RWPE1 (cell line): ENCODE measurements at regions not wholly inside any gene's neighbourhood (a gene's known extent, or its start where the extent isn't known, plus 50 kb on each side); places are given as distances from the start of the nearest gene placed in this dataset.

ENCODE experiments used
- CTCF ChIA-PET: fragments of 350-600 bp; sonication (Branson Sonifier 250); formaldehyde crosslinking; extraction: SDS; loops from one replicate; lab custom pipeline; 2021; lab: Yijun Ruan, JAX
- POLR2A ChIA-PET: fragments of 400-600 bp; formaldehyde crosslinking; extraction: SDS; loops from one replicate; lab custom pipeline; 2020; ENCODE audit warnings: antibody characterized with exemption; ENCODE audit not compliant: low non-redundant PET; lab: Yijun Ruan, JAX
- DNase-seq: peaks from one replicate; pipeline ENCODE4 v3.0.0; 2012; ENCODE audit warnings: low spot score
- H3K27ac ChIP-seq: fragments of 450-650 bp; 2 replicates; pipeline ENCODE4 v1.5.1; 2017
- TF ChIP-seq, protein P1 (sequence below): fragments of 450-650 bp; conservative IDR thresholded peaks from 2 replicates; pipeline ENCODE4 v1.5.1; 2017; ENCODE audit warnings: low read depth, mild to moderate bottlenecking

DNA sequence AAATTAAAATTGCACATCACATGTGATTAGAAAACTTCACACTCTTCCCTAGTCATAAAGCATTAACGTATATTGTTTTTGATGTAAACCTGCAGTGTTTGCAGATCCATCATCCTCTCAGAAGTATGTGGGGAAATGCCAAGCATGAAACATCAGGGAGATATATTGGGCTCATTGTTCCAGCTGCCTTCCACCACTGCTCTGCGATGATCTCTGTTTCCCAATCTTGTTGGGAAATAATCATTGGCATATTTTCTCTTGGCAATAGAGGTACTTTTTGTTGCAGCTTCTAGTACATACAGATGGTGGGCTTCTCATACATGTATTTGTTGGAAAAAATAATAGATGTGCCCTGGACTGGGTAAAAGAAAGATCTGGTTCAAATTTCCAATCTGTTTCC is 466.3 kb upstream of the HS3ST1 start:
- ChIA-PET POLR2A (no interaction called here), CTCF (no interaction called here)
- no peak overlapping the region for H3K27ac ChIP-seq
- DNase-seq: no peak
- TF ChIP-seq, protein P1, sequence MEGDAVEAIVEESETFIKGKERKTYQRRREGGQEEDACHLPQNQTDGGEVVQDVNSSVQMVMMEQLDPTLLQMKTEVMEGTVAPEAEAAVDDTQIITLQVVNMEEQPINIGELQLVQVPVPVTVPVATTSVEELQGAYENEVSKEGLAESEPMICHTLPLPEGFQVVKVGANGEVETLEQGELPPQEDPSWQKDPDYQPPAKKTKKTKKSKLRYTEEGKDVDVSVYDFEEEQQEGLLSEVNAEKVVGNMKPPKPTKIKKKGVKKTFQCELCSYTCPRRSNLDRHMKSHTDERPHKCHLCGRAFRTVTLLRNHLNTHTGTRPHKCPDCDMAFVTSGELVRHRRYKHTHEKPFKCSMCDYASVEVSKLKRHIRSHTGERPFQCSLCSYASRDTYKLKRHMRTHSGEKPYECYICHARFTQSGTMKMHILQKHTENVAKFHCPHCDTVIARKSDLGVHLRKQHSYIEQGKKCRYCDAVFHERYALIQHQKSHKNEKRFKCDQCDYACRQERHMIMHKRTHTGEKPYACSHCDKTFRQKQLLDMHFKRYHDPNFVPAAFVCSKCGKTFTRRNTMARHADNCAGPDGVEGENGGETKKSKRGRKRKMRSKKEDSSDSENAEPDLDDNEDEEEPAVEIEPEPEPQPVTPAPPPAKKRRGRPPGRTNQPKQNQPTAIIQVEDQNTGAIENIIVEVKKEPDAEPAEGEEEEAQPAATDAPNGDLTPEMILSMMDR: no peak

DNA sequence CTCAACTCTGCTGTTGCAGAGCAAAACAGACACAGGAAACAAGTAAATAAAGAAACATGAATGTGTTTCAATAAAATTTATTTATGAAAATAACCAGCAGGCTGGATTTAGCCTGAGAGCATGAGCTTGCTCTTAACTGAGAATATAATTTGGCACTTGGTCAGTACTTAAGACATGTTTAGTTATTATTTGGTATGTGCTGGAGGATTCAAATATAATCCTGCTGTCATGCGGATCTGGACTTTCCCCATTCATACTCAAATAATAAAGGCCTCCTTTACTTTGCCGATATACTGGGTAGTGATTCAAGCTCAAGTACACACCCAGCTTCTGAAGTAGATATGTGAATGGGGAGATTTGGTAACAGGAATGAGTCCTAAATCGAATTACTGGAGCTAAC is 465.5 kb upstream of the HS3ST1 start:
- DNase-seq: no peak
- H3K27ac ChIP-seq: no peak overlapping the region
- TF ChIP-seq, protein P1: no peak
- CTCF ChIA-PET: no interaction called here
- POLR2A ChIA-PET: no interaction called here

DNA sequence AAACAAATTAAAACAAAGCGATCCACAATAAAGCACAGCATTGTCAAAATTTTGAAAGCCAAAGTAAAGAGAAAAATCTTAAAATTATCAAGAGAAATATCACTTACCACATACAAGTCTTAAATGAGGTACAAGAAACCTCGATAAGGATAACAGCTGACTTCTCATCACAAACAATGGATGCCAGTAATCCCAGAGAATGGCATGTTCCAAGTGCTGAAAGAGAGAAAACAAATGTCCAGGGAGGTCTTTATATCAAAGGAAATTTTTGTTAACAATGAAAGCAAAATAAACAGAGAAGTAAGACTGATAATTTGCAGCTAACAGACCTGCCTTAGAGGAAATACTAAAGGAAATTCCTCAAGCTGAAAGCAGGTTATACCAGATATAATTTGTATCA is 460.4 kb upstream of the HS3ST1 start:
- ChIA-PET POLR2A (no interaction called here), CTCF (no interaction called here)
- TF ChIP-seq, protein P1: no peak
- no peak overlapping the region for H3K27ac ChIP-seq
- no peak for DNase-seq

DNA sequence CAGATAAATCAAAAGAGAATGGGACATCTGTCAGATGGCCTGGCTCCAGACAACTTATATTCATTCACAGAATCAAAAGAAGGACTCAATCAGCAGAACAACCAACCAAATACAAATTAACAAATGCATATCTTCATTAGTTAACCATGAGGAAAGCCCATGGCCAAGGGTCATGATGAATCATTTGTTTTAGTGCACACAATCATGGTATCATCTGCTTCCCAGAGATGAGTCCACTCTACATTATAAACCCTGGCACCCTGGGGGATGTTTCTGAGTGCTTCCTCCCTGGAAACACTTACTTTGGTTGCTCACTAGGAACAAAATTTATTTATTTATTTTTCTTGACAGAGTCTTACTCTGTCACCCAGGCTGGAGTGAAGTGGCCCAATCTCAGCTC is 453.3 kb upstream of the HS3ST1 start:
- no peak for DNase-seq
- TF ChIP-seq, protein P1: no peak
- CTCF ChIA-PET: no interaction called here
- no peak overlapping the region for H3K27ac ChIP-seq
- POLR2A ChIA-PET: no interaction called here

DNA sequence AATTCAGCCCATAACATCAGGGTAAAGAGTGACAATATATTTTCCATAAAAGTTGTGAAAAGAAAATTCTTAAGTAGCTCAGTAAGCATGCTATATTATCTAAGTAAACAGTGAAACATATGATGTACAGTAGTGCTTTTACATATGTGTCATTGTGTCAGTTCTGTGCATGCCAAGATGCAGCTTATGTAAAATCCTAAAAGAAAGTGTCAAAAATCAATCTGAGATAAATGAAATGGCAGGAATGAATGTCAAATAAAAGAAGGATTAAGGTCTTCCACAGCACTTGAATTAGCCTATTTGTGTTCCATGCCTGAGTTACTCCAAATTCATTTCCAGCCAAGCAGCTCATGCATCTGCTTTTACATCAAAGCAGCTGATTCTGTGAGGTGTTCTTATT is 452.7 kb upstream of the HS3ST1 start:
- H3K27ac ChIP-seq: no peak overlapping the region
- DNase-seq: no peak
- TF ChIP-seq, protein P1: no peak
- ChIA-PET CTCF (no interaction called here), POLR2A (no interaction called here)

DNA sequence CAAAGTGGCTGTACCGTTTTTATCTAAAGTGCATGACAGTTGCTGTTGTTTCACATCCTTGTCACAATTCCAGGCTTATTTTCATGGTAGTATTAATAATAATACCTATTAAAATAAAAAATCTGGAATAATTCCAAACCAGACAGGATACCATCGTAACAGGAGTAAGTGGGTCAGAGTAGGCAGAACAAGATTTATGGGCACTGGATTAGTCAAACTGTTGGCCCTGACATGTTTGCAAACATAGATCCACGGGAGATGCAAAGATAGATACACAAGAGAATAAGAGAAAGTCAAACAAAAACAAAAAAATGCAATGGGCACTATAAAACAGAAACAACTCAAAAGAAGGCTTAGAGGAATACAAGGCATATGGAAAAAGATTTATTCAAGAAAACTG is 449.5 kb upstream of the HS3ST1 start:
- no peak overlapping the region for H3K27ac ChIP-seq
- TF ChIP-seq, protein P1: no peak
- DNase-seq: no peak
- ChIA-PET POLR2A (no interaction called here), CTCF (no interaction called here)

DNA sequence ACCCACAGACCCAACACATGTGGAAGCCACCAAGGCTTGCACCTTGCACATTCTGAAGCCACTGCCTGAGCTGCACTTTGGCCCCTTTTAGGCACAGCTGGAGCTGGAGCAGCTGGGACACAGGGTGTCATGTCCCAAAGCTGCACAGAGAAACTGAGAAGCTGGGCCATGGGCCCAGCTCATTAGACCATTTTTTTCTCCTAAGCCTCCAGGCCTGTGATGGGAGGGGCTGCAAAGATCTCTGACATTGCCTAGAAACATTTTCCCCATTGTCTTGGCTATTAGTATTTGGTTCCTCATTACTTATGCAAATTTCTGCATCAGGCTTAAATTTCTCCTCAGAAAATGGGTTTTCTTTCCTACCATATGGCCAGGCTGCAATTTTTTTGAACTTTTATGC is 447.4 kb upstream of the HS3ST1 start:
- TF ChIP-seq, protein P1: no peak
- ChIA-PET CTCF (no interaction called here), POLR2A (no interaction called here)
- no peak for DNase-seq
- H3K27ac ChIP-seq: no peak overlapping the region
